Hematopoietic multipotent progenitor cell treated with erythropoietin and hydrocortisone succinate and interleukin-3 and kit ligand, for 4 days (in vitro differentiated cells): ENCODE measurements at regions not wholly inside any gene's neighbourhood (a gene's known extent, or its start where the extent isn't known, plus 50 kb on each side); places are given as distances from the start of the nearest gene placed in this dataset.

Experiments
- DNase-seq: peaks from one replicate; pipeline ENCODE4 v3.0.0-alpha.2; 2015

- DNase-seq = no peak
Observed at GRCh38 chr12:17802657-17803641, 287.0 kb downstream of the RERGL start.

- DNase-seq = no peak
Observed at GRCh38 chr12:17793854-17794253, 296.1 kb downstream of the RERGL start.

GRCh38 chr12:17778242-17778641 lies 311.8 kb downstream of the RERGL start:
- DNase-seq = no peak

DNA sequence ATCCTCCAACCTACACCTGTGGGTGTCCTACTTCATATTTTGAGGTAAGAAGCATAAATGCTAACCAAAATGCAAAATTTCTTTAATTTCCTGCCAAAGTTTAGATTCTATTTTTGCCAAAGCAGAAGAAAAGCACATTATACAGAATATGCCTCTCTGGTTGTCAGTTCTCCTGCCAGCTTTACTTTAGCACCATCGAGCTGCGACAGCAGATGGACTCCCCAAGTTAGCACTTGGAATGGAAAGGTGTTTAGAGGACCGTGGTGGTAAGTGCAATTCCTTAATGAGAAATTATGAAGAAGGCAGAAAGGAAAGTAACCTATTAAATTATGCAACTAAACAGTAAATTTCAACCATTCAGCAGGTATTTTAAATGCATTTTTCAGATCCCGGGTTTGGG lies 326.6 kb downstream of the RERGL start:
- DNase-seq = no peak

- DNase-seq = no peak
Observed at GRCh38 chr12:17759982-17760381, 330.0 kb downstream of the RERGL start.
